SK-N-SH (cell line): ENCODE measurements at regions not wholly inside any gene's neighbourhood (a gene's known extent, or its start where the extent isn't known, plus 50 kb on each side); places are given as distances from the start of the nearest gene placed in this dataset.

ENCODE experiments used
- CTCF ChIP-seq: fragments of 200-600 bp; sonication (generic); IDR thresholded peaks from 2 replicates; pipeline ENCODE4 v1.6.1; 2017; ENCODE audit warnings: antibody characterized with exemption, mild to moderate bottlenecking, moderate library complexity
- EP300 ChIP-seq, 2 experiments: IDR thresholded peaks; 2 replicates each; pipeline versions ENCODE4 v1.4.0 to v1.6.1; 2012; ENCODE audit warnings: borderline replicate concordance in 1 of 2, low read depth in 1 of 2, low read length in 1 of 2
- EZH2phosphoT487 ChIP-seq: fragments of 200-600 bp; sonication (generic); IDR thresholded peaks from 2 replicates; pipeline ENCODE4 v1.6.1; 2017; ENCODE audit warnings: low read depth, mixed run types, mild to moderate bottlenecking, antibody characterized with exemption, moderate library complexity, borderline replicate concordance
- FOXM1 ChIP-seq: IDR thresholded peaks from 2 replicates; pipeline ENCODE4 v1.4.0; 2012; ENCODE audit warnings: low read depth, mild to moderate bottlenecking
- MAX ChIP-seq: IDR thresholded peaks from 2 replicates; pipeline ENCODE4 v1.4.0; 2012; ENCODE audit warnings: low read depth
- MXI1 ChIP-seq: IDR thresholded peaks from 2 replicates; pipeline ENCODE4 v1.6.1; 2012; ENCODE audit warnings: mild to moderate bottlenecking, low read depth, low read length, improper control_type of control experiment
- REST ChIP-seq: IDR thresholded peaks from 2 replicates; pipeline ENCODE4 v1.6.1; 2012; ENCODE audit warnings: mild to moderate bottlenecking, low read depth, low read length, moderate library complexity
- SIN3A ChIP-seq: IDR thresholded peaks from 2 replicates; pipeline ENCODE4 v1.6.1; 2012; ENCODE audit warnings: low read depth, mild to moderate bottlenecking, low read length, moderate library complexity, borderline replicate concordance
- SMC3 ChIP-seq: IDR thresholded peaks from 2 replicates; pipeline ENCODE4 v1.6.1; 2012; ENCODE audit warnings: low read depth, low read length, improper control_type of control experiment
- USF1 ChIP-seq: IDR thresholded peaks from 2 replicates; pipeline ENCODE4 v1.4.0; 2012; ENCODE audit warnings: low read depth, borderline replicate concordance

GRCh38 chr10:130617985-130618384, 481.8 kb downstream of the GLRX3 start:
- TF ChIP-seq EZH2phosphoT487, result no peak
- no peak for TF ChIP-seq CTCF
- TF ChIP-seq USF1, result no peak
- TF ChIP-seq SMC3, result no peak
- no peak for TF ChIP-seq EP300 (IDR thresholded peaks at IDR 0.05; ENCODE audit: borderline replicate concordance in 1 of 2, low read depth in 1 of 2, low read length in 1 of 2)
- no peak for TF ChIP-seq MAX
- no peak for TF ChIP-seq MXI1
- TF ChIP-seq SIN3A, result no peak
- TF ChIP-seq FOXM1, result no peak
- no peak for TF ChIP-seq REST
